ENCODE measurements at regions not wholly inside any gene's neighbourhood (a gene's known extent, or its start where the extent isn't known, plus 50 kb on each side); places are given as distances from the start of the nearest gene placed in this dataset.

DNA sequence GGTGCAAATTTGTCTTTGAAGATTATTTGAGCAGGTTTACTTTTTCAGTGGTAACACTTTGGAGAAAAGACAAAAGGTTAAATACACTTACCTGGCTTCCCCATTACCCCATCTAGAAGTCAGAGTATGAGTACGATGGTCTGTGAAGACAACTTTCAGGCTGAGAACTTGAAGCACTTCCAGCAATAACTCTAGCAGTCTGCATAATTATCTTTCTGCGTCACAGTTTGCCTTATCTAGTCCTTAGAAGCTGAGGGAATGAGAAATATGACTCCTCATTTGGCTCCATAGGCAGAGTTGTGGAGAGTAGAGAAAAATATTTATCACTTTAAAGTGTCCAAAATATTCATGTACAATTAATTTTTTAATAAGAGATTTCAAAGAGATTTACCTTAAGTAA lies 323.4 kb upstream of the CAMK1G start:
- DNase-seq (ENCODE audit: low spot score): no peak
- TF ChIP-seq, protein P1, sequence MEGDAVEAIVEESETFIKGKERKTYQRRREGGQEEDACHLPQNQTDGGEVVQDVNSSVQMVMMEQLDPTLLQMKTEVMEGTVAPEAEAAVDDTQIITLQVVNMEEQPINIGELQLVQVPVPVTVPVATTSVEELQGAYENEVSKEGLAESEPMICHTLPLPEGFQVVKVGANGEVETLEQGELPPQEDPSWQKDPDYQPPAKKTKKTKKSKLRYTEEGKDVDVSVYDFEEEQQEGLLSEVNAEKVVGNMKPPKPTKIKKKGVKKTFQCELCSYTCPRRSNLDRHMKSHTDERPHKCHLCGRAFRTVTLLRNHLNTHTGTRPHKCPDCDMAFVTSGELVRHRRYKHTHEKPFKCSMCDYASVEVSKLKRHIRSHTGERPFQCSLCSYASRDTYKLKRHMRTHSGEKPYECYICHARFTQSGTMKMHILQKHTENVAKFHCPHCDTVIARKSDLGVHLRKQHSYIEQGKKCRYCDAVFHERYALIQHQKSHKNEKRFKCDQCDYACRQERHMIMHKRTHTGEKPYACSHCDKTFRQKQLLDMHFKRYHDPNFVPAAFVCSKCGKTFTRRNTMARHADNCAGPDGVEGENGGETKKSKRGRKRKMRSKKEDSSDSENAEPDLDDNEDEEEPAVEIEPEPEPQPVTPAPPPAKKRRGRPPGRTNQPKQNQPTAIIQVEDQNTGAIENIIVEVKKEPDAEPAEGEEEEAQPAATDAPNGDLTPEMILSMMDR (IDR thresholded peaks at IDR 0.05): no peak

DNA sequence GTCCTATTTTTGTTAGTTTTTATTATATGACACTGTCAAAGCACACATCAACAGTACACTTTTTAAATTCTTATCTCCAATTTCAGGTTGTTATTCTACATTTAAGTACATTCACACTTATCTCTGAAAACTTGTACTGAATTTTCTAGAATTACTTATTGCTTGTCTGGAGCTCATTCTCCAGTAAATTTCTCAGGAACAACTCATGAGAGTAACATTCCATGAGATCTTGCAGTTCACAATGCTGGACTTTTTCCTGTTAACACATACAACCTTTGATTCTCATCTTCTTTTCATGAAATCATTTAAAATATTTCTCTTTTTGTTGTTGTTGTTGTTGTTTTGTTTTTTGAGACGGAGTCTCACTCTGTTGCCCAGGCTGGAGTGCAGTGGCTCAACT lies 320.9 kb upstream of the CAMK1G start:
- no peak overlapping the region for H3K27ac ChIP-seq
- H3K4me3 ChIP-seq: no peak overlapping the region
- TF ChIP-seq, protein P1 (IDR thresholded peaks at IDR 0.05): no peak
- DNase-seq (ENCODE audit: low spot score): no peak

More for the DNA sequence above, 323.4 kb upstream of the CAMK1G start:
- no peak overlapping the region for H3K4me3 ChIP-seq
- no peak overlapping the region for H3K27ac ChIP-seq

DNA sequence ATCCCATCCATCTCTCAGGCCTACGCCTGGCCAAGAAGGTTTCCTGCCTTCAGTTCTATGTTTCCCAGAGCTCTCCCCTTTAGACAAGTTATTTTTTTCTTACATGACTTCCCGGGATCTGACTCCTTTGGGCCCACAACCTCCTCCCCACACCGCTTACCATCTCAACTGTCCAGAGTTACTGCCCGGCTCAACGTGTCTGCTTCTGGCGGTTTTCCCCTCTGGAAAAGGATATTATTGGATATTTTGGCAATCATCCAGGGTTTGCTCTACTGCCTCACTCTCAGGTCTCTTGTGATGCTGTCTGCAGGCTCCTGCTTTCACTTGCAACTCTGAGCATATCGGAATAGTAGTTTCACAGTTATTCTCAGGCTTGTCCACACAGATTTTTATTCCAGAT lies 318.2 kb upstream of the CAMK1G start:
- Histone ChIP-seq H3K4me3 (no peak overlapping the region), H3K27ac (no peak overlapping the region)
- DNase-seq (ENCODE audit: low spot score): no peak
- TF ChIP-seq, protein P1 (IDR thresholded peaks at IDR 0.05): no peak

DNA sequence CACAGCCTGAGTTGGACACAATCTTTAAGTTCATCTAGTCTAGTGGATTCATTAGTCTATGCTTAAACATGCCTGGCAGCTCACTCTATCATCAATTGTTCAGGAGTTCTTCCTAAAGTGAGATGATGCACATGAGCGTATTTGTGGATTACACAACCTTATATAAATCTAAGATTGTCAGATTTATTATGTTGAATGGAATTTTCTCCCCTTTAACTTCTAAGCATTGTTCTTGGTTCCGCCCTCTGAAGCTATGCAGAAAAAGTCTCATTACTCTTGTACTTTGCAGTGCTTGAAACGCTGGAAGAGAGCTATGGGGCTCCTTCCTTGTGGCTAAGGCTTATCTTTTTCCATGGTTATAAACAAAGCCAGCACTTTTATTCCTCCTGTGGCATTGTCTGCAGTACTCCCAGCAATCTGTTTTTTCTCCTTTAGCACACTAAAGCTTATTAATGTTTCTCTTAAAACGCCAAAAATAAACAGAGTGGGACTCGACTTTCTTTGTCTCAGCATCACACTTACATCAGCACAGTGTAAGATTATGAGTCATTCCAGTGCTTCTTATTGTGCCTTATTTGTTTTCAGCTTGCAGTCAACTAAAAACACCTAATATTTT lies 316.8 kb upstream of the CAMK1G start:
- TF ChIP-seq, protein P1 (IDR thresholded peaks at IDR 0.05): no peak
- H3K27ac ChIP-seq: no peak overlapping the region
- no peak for DNase-seq (ENCODE audit: low spot score)
- no peak overlapping the region for H3K4me3 ChIP-seq

DNA sequence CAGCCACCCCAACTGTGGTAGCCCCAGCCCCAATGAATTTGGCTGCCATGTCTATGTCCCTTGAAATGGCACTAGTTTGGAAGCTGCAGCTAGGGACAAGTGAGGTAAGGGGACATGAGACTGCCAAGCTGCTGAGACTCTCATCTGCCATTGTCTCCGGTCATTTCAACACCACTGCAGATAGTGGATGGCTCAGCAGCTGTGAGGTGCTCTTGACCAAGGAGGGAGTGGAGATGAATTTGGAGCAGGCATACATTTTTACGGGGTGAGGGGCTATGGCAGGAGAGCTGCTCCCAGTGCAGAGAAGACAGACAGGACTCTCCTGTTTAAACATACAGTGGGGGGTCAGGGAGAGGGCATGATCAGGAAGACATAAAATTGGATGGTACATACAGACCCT lies 315.5 kb upstream of the CAMK1G start:
- no peak for DNase-seq (ENCODE audit: low spot score)
- TF ChIP-seq, protein P1 (IDR thresholded peaks at IDR 0.05): no peak
- no peak overlapping the region for H3K27ac ChIP-seq
- no peak overlapping the region for H3K4me3 ChIP-seq

DNA sequence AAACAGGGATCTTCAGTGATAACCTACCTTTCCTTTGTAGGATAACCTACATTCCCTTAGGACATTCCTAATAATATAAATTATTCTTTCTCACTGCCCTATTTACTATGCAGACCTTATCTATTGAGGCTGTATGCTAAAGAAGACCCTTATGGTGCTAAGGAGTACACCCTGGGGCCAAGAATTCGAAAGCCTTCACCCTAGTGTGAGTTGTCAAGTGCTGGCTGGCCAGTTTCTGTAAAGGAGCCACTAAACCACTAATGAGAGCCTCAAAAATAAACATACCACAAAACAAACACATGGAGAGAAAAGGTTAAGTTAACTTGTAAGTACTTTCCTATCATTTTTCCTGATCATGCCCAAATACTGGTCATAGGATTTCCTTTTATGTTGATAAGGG lies 315.0 kb upstream of the CAMK1G start:
- TF ChIP-seq, protein P1 (IDR thresholded peaks at IDR 0.05): no peak
- H3K4me3 ChIP-seq: no peak overlapping the region
- DNase-seq (ENCODE audit: low spot score): no peak
- H3K27ac ChIP-seq: no peak overlapping the region

DNA sequence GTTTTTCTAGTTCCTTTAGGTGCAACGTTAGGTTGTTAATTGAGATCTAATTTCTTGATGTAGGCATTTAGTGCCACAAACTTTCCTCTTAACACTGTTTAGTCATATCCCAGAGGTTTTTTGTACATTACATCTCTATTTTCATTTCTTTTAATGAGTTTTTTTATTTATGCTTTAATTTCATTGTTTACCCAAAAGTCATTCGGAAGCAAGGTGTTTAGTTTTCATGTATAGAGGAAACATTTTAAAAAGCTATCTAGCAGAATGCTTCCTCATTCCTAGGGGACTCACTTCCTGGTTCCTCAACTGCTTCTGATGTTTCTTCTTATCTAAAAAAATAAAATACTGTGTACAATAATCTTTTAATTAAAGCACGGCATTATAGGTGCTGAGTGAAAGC lies 307.2 kb upstream of the CAMK1G start:
- no peak overlapping the region for H3K27ac ChIP-seq
- H3K4me3 ChIP-seq: no peak overlapping the region
- no peak for DNase-seq (ENCODE audit: low spot score)
- TF ChIP-seq, protein P1 (IDR thresholded peaks at IDR 0.05): no peak
